GM12878 (cell line): ENCODE measurements at regions not wholly inside any gene's neighbourhood (a gene's known extent, or its start where the extent isn't known, plus 50 kb on each side); places are given as distances from the start of the nearest gene placed in this dataset.

Experiments
- CBX3 ChIP-seq: fragments of 200-600 bp; sonication (generic); IDR thresholded peaks from 2 replicates; pipeline ENCODE4 v1.6.1; 2016; ENCODE audit warnings: low read depth, borderline replicate concordance
- CBX5 ChIP-seq: sonication (generic); IDR thresholded peaks from 2 replicates; pipeline ENCODE4 v1.6.1; 2016; ENCODE audit warnings: low read depth, moderate library complexity, mild to moderate bottlenecking, inconsistent platforms
- CTCF ChIP-seq, 3 experiments: IDR thresholded peaks in 2 of 3; conservative IDR thresholded peaks in 1 of 3; 2 replicates each; pipeline ENCODE4 v1.5.1; 2011; ENCODE audit warnings: low read depth in 3 of 3, low read length in 3 of 3, mild to moderate bottlenecking in 3 of 3, control low read depth in 2 of 3, moderate library complexity in 2 of 3, inconsistent platforms in 1 of 3, mixed read lengths in 1 of 3; ENCODE audit not compliant: control insufficient read depth in 2 of 3, insufficient read depth in 1 of 3; ENCODE audit errors: extremely low read depth in 1 of 3
- MEF2B ChIP-seq: fragments of 450-650 bp; IDR thresholded peaks from 2 replicates; pipeline ENCODE4 v1.6.1; 2018; ENCODE audit warnings: mild to moderate bottlenecking, moderate library complexity; ENCODE audit not compliant: partially characterized antibody, poor library complexity, severe bottlenecking
- POU2F2 ChIP-seq: IDR thresholded peaks from 3 replicates; pipeline ENCODE4 v1.6.1; 2011; ENCODE audit warnings: low read depth, mild to moderate bottlenecking, low read length, borderline replicate concordance
- RBBP5 ChIP-seq: fragments of 200-600 bp; sonication (generic); conservative IDR thresholded peaks from 2 replicates; pipeline ENCODE4 v1.6.1; 2016
- RELB ChIP-seq: fragments of 450-650 bp; IDR thresholded peaks from 2 replicates; pipeline ENCODE4 v1.6.1; 2017; ENCODE audit warnings: low read depth, mild to moderate bottlenecking, moderate library complexity
- SP1 ChIP-seq: IDR thresholded peaks from one replicate; pipeline ENCODE4 v1.6.1; 2011; ENCODE audit warnings: low read depth, low read length
- SUZ12 ChIP-seq: fragments of 200-600 bp; sonication (generic); IDR thresholded peaks from one replicate; pipeline ENCODE4 v1.6.1; 2018; ENCODE audit warnings: antibody characterized with exemption, mild to moderate bottlenecking; ENCODE audit not compliant: unreplicated experiment
- TCF12 ChIP-seq: IDR thresholded peaks from 2 replicates; pipeline ENCODE4 v1.6.1; 2011; ENCODE audit warnings: low read depth, mild to moderate bottlenecking, low read length
- ZBTB4 ChIP-seq: fragments of 450-650 bp; formaldehyde crosslinking; IDR thresholded peaks from 2 replicates; pipeline ENCODE4 v1.4.0; 2022; ENCODE audit warnings: mild to moderate bottlenecking, moderate library complexity

- no peak for TF ChIP-seq TCF12
- no peak for TF ChIP-seq MEF2B
- TF ChIP-seq ZBTB4 (CRISPR knock-in tag) = no peak
- TF ChIP-seq CBX5 = no peak
- no peak for TF ChIP-seq CTCF (IDR thresholded peaks at IDR 0.05 in 2 of 3, conservative IDR thresholded peaks at IDR 0.05 in 1 of 3; ENCODE audit: control insufficient read depth in 2 of 3, extremely low read depth in 1 of 3, insufficient read depth in 1 of 3, low read depth in 3 of 3, low read length in 3 of 3)
- no peak for TF ChIP-seq SUZ12
- no peak for TF ChIP-seq CBX3
- no peak for TF ChIP-seq SP1
- TF ChIP-seq POU2F2 = no peak
- TF ChIP-seq RELB = no peak
- TF ChIP-seq RBBP5 = no peak
These were observed 309.8 kb upstream of the ZNF507 start (continued) for GRCh38 chr19:32035626-32036025.
